ENCODE measurements at regions not wholly inside any gene's neighbourhood (a gene's known extent, or its start where the extent isn't known, plus 50 kb on each side); places are given as distances from the start of the nearest gene placed in this dataset.

- TF ChIP-seq CTCF (IDR thresholded peaks at IDR 0.05) (no peak), ESRRA (IDR thresholded peaks at IDR 0.05; ENCODE audit: borderline replicate concordance, low read length) (no peak), RAD21 (conservative IDR thresholded peaks at IDR 0.05 in 1 of 2, IDR thresholded peaks at IDR 0.05 in 1 of 2) (no peak), CBX8 (IDR thresholded peaks at IDR 0.05) (no peak)
These were observed 49.9 kb upstream of the COL1A2 start for GRCh38 chr7:94344826-94345225.
